Left colon (tissue), 2 donors: ENCODE measurements at regions not wholly inside any gene's neighbourhood (a gene's known extent, or its start where the extent isn't known, plus 50 kb on each side); places are given as distances from the start of the nearest gene placed in this dataset.
"Not testable (repeated sequence)": the region's sequence is repeated elsewhere in the genome, so short reads cannot be mapped to it uniquely, and the experiment has no call there.

ENCODE experiments used
- ATAC-seq: fragments of 200-7000 bp; cut with Tn5 transposase; one replicate; pipeline ENCODE4 v1.9.1; 2020; ENCODE audit warnings: mild to moderate bottlenecking, moderate library complexity
- DNase-seq, 2 donors: peaks; one replicate each; pipeline ENCODE4 v3.0.0-alpha.2; 2020
- intact Hi-C, 2 donors: fragments of 100-400 bp; cut with DNase I in 1 of 2; cut with micrococcal nuclease in 1 of 2; formaldehyde crosslinking; loops; one replicate each; pipeline versions ENCODE4 v1.11.2 to v1.14.0; 2022; cut with DNase I, micrococcal nuclease
- donor health status: DM: no; HTN: no; CAD: no.
- donor health status: DM: yes; HTN: yes; CAD: no.

DNA sequence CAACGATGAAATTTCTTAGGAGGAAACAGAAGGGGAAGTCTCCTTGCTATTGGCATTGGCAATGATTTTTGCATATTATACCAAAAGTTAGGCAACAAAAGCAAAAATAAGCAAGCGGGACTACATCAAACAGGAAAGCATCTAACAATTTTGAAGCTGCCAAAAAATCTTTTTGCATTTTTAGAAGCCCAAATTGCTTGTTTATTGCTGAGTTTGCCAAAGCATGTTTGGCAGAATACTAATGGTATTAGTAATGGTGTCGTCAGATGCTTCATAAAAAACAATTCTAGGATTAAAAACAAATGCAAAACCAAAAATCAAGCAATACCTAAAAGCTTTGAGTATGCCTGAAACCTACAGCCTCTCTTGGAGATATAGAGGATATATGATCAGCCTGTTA, 80.0 kb downstream of the GALR1 start:
- intact Hi-C loops, result no loop called here
- DNase-seq (no peak), ATAC-seq (no peak)

DNA sequence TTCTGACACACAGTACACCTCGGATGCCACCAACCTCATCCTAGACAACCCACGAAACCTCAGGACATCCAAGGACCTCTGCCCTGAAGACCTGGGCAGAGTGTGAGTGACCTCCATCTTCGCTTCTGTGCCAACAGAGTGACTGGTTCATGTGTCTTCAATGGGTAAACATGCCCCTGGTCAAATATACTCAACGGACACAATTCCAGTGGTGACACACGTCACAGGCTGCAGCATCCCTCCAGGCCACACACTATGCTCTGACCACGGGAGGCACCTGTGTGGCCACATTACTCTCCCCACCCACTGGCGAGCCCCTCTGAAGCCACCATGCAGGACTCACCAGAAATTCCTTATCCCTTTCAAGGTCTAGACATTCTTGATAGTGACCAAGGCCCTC, 85.2 kb downstream of the GALR1 start:
- ATAC-seq (no peak), DNase-seq (no peak)
- intact Hi-C loops, result no loop called here

DNA sequence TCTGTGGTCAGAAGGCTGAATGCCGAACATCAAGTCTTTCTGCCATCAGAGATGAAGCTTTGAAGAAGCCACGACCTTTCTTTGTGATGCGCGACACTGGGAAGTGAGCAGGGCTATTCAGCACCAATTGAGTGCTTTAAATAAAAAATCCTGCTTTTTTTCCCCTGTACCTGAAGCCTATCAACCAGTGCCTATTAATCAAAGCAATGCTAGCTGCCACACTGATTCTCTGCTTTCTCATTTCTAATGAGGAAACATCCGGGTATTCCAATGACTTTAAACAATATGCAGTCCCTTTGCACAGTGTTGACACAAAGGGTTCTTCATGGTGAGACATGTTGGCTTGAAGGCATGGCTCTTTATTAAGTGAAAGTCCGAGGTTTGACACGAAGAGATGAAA, 88.0 kb downstream of the GALR1 start:
- intact Hi-C loops, result no loop called here
- ATAC-seq (no peak), DNase-seq (no peak)

DNA sequence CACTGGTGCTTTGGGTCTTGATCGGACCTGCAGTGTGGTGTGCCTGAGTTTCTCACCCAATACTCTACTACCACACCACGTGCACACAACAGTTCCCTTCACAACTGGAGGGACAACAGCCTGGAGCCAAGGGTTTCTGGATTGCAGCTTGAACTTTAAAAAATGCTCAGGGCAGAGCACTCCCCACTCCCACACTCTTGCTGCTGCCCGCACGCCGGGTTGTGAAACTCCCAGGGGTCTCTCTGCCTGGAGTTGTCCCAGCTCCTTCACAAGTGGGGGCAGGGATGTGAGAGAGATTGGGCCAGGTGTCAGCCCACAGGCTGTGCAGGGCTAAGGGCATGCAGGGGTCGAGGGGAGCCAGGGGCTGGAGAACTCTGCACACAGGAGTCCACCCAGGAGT, 89.4 kb downstream of the GALR1 start:
- no peak for ATAC-seq
- DNase-seq, result no peak
- intact Hi-C loops, result no loop called here

DNA sequence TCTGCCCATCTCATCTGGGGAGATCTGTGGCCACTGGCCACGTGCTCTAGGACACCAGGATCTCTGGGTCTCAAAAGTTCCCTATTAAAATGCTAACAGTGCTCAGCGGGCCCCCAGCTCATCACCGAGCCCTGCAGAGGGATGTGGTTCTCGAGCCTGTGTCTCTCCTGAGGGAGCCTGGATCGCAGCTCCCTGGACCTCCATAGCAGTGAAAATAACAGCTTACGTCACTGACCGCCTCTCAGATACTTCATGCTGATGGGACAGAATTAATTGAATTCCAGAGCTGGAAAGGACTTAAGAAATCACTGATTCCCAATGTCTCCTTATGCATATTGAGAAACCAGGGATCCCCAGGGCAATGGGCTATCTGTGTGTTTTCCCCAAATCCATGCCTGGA, 90.0 kb downstream of the GALR1 start:
- DNase-seq (no peak), ATAC-seq (no peak)
- intact Hi-C loops, result no loop called here

DNA sequence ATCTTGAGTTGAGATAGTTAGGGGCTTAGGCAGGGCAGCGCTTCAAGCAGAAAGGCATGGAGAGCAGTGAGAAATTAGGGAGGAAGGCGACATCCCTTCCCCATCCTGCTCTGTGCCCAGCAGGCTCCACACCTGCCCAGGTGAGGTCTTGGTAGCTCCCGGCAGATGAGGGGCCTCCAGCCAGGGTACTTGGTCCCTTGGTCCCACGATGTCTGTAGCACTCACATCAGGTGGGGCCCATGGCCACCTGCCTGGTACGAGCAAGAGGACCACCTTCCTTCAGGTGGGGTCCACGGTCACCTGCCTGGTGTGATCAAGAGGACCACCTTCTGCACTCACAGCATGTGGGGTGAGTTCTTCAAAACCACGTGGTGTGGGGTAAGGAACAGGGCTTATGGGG, 91.2 kb downstream of the GALR1 start:
- ATAC-seq (no peak), DNase-seq (no peak)
- intact Hi-C loops, result no loop called here

DNA sequence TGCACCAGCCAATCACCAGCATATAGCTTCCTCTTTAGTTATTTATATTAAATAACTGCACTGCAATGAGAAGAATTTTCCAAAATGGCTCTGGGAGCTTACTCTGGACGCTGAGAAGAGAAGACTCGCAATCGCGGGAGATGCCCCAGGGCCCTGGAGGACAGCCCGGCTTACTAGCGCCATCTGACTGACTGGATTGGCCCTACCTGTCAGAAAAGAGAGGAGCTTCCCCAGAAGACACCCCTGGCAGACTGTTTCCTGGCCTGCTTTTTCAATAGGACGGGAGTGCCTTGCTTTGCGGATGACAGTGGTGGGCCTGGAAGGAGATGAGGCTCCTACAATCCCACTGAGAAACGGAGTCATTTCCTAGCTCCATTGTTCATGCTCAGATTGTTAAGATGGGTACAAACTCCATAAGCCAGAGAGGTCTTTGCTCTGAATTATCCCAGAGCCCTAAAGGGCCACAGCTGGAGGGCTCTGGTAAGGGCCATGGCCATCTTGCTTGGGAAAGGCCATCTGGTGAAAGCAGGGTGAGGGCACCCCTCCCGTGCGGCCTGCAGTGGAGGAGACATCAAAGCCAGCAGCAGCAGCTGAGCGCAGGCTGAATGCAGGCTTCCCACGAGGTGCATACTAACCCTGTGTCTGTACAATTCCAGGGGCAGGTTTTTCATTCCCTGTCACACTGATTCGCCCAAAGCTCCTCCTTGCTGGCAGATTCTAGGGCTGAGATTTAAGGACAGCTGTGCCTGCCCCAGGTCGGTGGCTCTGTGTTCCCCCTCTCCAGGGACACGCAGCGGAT, 92.1 kb downstream of the GALR1 start:
- ATAC-seq, result no peak
- intact Hi-C loops, result no loop called here
- DNase-seq, result no peak

DNA sequence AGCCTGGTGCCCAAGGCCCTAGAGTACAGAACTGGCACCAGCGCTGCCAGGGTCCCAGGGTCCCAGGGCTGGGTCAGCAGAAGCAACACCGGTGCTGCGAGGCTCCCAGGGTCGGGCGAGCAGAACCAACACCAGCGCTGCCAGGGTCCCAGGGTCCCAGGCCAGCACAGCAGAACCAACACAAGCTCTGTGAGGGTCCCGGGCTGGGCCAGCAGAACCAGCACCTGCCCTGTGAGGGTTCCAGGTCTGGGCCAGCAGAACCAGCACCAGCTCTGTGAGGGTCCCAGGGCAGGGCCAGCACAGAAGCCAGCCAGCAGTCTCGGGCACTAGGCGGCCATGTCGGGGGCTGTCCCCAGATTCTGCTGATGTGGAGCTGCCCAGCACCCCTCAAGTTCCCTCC, 93.1 kb downstream of the GALR1 start:
- DNase-seq (no peak), ATAC-seq (no peak)
- intact Hi-C loops, result no loop called here

DNA sequence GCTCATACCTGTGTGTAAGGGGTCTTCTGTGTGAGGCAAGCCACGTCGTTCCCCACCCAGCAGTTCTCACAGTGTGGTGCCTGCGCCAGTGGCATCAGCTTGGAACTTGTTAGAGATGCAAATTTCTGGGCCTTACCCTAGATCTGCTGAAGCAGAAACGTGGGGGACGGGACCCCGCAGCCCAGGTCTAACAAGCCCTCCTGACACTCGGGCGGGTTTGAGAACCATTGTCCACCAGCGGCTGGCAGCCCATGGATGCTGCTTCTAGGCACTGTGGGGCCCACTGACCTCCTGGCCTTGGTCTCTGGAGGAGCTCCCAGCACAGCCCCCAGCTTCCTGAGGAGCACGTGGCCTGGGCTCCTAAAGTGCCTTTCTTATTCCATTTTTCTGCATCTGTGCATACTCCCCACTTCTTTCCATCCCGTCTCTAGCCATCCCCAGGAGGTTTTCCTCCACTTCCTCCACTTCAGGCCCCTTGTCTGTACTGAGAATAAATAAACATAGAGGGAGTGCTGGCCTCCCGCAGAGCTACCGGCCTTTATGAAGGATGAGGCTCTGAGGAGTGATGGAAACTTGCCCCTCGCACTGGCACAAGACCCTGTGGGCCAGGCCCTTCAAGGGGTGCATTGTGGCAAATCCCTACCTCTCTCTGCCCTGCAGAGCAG, 94.3 kb downstream of the GALR1 start:
- DNase-seq (no peak), ATAC-seq (no peak)
- intact Hi-C loops, result no loop called here

DNA sequence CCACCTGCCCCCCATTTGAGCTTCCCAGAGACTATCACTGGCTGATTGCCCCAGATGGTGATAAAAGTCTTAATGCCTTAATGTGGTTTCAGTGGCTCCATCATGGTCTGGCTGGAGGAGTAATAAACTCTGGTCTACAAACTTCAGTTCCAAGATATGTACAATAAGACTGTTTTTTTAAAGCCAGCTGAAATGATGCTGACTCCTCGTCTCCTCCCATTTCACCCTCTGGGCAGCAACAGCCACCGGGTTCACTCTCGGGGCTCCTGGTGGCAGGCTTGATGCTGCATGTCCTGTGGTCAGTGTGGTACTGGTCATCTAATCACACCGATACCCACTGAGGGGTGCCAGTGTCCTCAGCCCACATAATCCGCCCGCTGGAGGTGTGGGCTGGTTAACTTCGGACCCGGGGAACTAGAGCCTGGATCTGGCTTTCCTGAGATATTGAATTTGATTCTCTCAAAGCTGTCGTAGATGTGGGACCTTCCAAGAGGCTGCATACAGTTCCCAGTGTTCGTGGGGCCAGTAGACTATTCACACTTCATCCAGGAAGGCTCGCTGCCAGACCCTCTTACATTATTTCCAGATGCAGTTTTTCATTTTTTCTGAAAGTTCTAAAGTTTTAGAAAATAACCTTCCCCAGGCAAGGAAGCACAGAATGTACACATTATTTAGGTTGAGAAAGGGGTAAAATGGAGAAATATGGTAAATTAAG, 95.3 kb downstream of the GALR1 start:
- intact Hi-C loops, result no loop called here
- DNase-seq (no peak), ATAC-seq (no peak)

DNA sequence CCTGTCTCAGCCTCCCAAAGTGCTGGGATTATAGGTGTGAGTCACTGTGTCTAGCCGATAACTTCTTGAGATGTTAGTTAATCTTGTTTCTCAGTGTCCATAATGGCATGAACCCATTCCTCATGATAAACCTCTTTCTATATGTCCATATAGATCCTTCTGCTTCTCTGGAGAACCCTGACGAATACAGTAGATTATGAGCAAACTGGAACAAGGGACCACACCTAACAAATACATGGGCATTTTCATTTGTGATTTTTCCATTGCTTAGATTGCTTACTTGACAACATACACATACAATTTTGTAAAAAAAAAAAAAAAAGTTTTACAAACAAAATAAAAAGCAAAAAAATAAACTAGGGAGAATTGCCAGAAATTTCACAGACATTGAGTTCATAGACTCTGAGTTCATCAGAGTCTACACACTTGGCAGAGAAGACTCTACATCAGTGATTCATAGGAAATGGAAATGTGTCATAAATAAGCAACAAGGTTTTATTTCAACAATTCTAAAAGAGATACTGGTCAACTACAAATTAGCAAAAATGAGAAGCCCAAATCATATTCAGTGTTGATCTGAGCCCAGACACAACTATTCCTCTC, 96.7 kb downstream of the GALR1 start:
- no peak for DNase-seq
- intact Hi-C loops, result no loop called here
- ATAC-seq, result no peak

DNA sequence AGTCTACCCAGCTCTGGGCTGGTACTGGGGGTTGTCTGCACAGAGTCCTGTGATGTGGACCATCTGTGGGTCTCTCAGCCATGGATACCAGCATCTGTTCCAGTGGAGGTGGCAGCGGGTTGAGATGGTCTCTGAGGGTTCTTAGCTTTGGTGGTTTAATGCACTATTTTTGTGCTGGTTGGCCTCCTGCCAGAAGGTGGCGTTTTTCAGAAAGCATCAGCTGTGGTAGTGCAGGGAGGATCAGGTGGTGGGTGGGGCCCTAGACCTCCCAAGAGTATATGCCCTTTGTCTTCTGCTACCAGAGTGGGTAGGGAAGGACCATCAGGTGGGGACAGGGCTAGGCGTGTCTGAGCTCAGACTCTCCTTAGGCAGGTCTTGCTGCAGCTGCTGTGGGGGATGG, 103.7 kb downstream of the GALR1 start:
- intact Hi-C loops, ATAC-seq: not testable (repeated sequence)
- peak; percentile 20 to 39 for DNase-seq

DNA sequence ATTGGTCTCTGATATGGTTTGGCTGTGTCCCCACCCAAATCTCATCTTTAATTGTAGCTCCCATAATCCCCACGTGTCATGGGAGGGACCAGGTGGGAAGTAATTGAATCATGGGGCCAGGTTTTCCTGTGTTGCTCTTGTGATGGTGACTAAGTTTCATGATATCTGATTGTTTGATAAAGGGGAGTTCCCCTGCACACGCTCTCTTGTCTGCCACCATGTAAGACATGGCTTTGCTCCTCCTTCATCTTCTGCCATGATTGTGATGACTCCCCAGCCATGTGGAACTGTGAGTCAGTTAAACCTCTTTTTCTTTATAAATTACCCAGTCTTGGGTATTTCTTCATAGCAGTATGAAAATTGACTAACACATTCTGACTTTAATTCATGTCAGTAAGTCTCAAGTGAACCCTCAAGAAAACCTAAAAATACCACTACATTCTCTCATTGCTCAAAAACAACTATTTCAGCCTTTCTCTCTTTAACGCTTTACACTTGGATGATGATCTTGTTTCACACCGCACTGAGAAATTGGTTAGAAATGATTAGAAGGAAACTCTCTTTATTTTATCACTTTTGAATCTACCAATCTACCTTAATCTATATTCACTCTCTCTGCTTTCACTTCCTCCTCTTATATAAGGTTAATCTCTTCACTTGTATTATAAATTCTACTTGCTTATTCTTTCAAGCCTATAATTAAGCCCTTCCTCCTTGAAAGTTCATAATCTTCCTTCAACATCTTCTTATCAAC, 110.1 kb downstream of the GALR1 start:
- DNase-seq (no peak), ATAC-seq (no peak)
- intact Hi-C loops, result no loop called here

DNA sequence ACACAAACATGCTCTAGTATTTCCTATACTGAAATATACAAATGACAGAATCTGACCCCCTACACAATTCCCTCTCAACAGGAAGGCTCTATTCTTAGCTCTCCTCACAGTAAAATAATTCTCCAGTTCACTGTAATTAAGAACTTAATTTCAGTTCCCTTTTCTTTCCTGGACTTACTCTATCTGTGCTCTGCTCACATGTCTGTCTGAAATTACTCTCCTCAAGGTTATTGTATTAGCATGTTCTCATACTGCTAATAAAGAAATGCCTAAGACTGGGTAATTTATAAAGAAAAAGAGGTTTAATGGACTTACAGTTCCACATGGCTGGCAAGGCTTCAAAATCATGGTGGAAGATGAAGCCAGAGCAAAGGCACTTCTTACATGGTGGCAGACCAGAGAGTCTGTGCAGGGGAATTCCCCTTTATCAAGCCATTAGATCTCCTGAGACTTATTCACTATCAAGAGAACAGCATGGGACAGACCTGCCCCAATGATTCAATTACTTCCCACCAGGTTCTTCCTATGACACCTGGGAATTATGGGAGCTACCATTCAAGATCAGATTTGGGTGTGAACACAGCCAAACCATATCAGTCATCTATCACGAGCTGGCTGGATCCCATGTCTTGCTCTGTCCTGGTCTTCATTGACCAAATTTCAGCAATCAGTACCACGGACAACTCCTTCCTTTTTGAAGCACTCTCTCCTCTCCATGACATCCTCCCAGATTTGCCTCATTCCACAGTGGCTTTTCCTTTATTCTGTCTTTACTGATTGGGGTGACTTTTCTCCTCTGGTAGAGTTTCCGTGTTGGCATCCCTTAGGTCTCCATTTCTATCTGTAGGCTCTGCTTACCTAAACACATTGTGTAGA, 110.9 kb downstream of the GALR1 start:
- intact Hi-C loops, result no loop called here
- no peak for ATAC-seq
- no peak for DNase-seq

DNA sequence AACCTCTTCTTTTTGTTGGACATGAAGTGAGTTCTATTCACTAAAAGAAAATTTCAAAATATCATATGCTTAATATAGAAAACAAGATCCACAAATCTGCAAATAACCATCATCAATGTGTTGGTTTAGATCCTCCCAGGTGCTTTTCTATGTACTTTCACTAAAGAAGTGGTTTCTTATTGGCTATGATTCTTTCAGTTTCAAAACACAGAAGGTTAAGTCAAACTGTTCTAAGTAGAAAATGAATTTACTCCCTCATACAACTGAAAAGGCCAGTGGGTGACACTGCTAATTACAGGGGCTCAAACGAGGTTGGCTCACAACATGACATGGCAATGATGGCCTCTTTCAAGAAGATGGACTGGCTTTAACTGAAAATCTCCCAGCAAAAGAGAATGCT, 111.7 kb downstream of the GALR1 start:
- no peak for ATAC-seq
- intact Hi-C loops, result no loop called here
- no peak for DNase-seq

DNA sequence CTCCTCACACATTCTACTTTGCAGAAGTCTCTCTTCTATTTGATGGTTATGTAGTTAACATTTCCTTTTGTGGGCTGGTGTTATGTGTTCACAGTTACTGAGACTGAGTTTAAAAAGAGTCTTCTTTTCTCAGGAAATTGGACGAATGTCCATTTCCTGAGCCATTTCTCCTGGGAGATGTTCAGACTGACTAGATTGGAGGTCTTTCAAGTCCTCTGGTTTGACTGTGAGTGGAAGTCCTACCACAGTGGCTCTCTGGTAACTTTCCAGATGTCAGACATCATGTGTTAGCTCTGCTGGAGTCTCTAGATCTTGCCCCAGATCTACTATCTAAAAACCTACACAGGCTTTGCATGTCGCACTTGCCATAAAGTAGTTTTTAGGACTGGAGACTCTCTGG, 116.0 kb downstream of the GALR1 start:
- DNase-seq (no peak), ATAC-seq (no peak)
- intact Hi-C loops, result no loop called here

DNA sequence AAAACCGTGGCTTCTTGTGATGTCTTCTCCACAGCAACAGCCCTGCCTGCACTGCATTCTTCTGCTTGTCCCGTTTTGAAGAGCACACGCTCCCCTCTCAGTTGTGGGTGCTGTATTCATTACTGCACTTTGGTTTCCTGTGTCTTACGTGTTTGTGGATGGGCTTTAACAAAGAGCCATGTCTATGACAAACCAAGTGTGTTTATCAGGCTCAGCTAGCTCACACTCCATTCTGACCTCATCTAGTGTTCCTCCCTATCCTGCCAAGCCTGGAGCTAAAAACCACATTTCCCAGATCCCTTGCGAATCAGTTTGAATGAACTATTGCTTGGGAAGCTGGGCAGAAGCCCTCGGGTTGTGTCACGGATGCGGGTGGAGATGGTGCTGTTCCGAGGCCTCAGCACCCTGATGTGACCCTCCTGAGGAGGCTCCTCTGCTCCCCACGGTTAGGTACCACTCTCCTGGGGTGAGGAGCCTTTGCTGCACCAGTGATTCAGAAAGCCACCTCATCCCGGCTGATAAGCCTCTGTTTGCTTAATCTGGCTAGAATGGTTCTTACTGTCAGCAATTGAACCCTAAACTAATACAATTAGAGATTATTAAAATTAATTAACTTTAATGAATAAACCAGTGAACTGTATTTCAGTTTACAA, 116.5 kb downstream of the GALR1 start:
- no peak for ATAC-seq
- intact Hi-C loops, result no loop called here

More for the DNA sequence above, 116.5 kb downstream of the GALR1 start:
- DNase-seq, result no peak
